GM23338 (cell line): ENCODE measurements at regions not wholly inside any gene's neighbourhood (a gene's known extent, or its start where the extent isn't known, plus 50 kb on each side); places are given as distances from the start of the nearest gene placed in this dataset.

Source experiments
- ATAC-seq: fragments of 200-7000 bp; cut with Tn5 transposase; 3 replicates; pipeline ENCODE4 v1.9.1; 2020
- DNase-seq: peaks from one replicate; pipeline ENCODE4 v3.0.0-alpha.2; 2015; ENCODE audit warnings: low spot score
- H2AFZ ChIP-seq: fragments of 200-600 bp; sonication (generic); 2 replicates; pipeline ENCODE4 v1.8.0; 2016; ENCODE audit warnings: antibody characterized with exemption, mild to moderate bottlenecking, moderate library complexity
- H3F3A ChIP-seq: fragments of 200-600 bp; sonication (generic); replicated peaks from 2 replicates; pipeline ENCODE4 v1.8.0; 2017; ENCODE audit warnings: antibody characterized with exemption, mixed run types, low read depth
- H3K27ac ChIP-seq: fragments of 200-600 bp; sonication (generic); 2 replicates; pipeline ENCODE4 v1.6.1; 2016; ENCODE audit warnings: low read depth
- H3K27me3 ChIP-seq: fragments of 200-600 bp; sonication (generic); 2 replicates; pipeline ENCODE4 v1.8.0; 2016; ENCODE audit warnings: mild to moderate bottlenecking, mixed run types, moderate library complexity; ENCODE audit not compliant: insufficient read depth
- H3K36me3 ChIP-seq: fragments of 200-600 bp; sonication (generic); 2 replicates; pipeline ENCODE4 v1.8.0; 2016; ENCODE audit warnings: mild to moderate bottlenecking; ENCODE audit not compliant: insufficient read depth
- H3K4me1 ChIP-seq: fragments of 200-600 bp; sonication (generic); 2 replicates; pipeline ENCODE4 v1.8.0; 2016; ENCODE audit warnings: mild to moderate bottlenecking, moderate library complexity; ENCODE audit not compliant: insufficient read depth
- H3K4me2 ChIP-seq: fragments of 200-600 bp; sonication (generic); 2 replicates; pipeline ENCODE4 v1.7.1; 2017; ENCODE audit warnings: mixed run types
- H3K4me3 ChIP-seq: fragments of 200-600 bp; sonication (generic); 2 replicates; pipeline ENCODE4 v1.6.1; 2016; ENCODE audit warnings: mixed run types
- H3K79me2 ChIP-seq: fragments of 200-600 bp; sonication (generic); replicated peaks from 2 replicates; pipeline ENCODE4 v1.8.0; 2017; ENCODE audit warnings: mild to moderate bottlenecking; ENCODE audit not compliant: insufficient read depth
- H3K9me2 ChIP-seq: fragments of 200-600 bp; sonication (generic); 2 replicates; pipeline ENCODE4 v1.8.0; 2017; ENCODE audit not compliant: insufficient read depth
- H4K20me1 ChIP-seq: fragments of 200-600 bp; sonication (generic); replicated peaks from 2 replicates; pipeline ENCODE4 v1.8.0; 2017; ENCODE audit warnings: mild to moderate bottlenecking; ENCODE audit not compliant: insufficient read depth
- H3K27ac Mint-ChIP-seq: 2 replicates; pipeline ENCODE4 v1.8.0; 2020; ENCODE audit warnings: inconsistent platforms, mild to moderate bottlenecking, moderate library complexity, mixed read lengths
- H3K27me3 Mint-ChIP-seq: 3 replicates; pipeline ENCODE4 v1.8.0; 2022; ENCODE audit warnings: low read depth, mild to moderate bottlenecking, moderate library complexity, mixed read lengths, inconsistent platforms; ENCODE audit not compliant: insufficient read depth, poor library complexity
- H3K36me3 Mint-ChIP-seq: 3 replicates; pipeline ENCODE4 v1.8.0; 2021; ENCODE audit warnings: low read depth, mild to moderate bottlenecking, inconsistent platforms, moderate library complexity, mixed read lengths
- H3K4me1 Mint-ChIP-seq: 3 replicates; pipeline ENCODE4 v1.8.0; 2020; ENCODE audit warnings: mild to moderate bottlenecking, inconsistent platforms, mixed read lengths
- H3K4me3 Mint-ChIP-seq: 3 replicates; pipeline ENCODE4 v1.8.0; 2021; ENCODE audit warnings: moderate library complexity, mild to moderate bottlenecking, inconsistent platforms, mixed read lengths
- H3K9me3 Mint-ChIP-seq: 3 replicates; pipeline ENCODE4 v1.8.0; 2020; ENCODE audit warnings: moderate library complexity, mild to moderate bottlenecking, inconsistent platforms, mixed read lengths
- EZH2phosphoT487 ChIP-seq: fragments of 200-600 bp; sonication (generic); IDR thresholded peaks from one replicate; pipeline ENCODE4 v1.8.1; 2018; ENCODE audit warnings: antibody characterized with exemption; ENCODE audit not compliant: unreplicated experiment
- JUNB ChIP-seq: IDR thresholded peaks from one replicate; pipeline ENCODE4 v1.6.1; 2016; ENCODE audit warnings: antibody characterized with exemption; ENCODE audit not compliant: unreplicated experiment
- ZNF331 ChIP-seq: fragments of 250-450 bp; sonication (Bioruptor Pico); IDR thresholded peaks from 2 replicates; pipeline ENCODE4 v1.5.0; 2020; ENCODE audit warnings: low read depth, mild to moderate bottlenecking, moderate library complexity
- TF ChIP-seq, protein P1 (sequence below): IDR thresholded peaks from one replicate; pipeline ENCODE4 v1.6.1; 2018; ENCODE audit warnings: antibody characterized with exemption; ENCODE audit not compliant: unreplicated experiment
- TF ChIP-seq, protein P2 (sequence below): fragments of 250-450 bp; sonication (Bioruptor Pico); IDR thresholded peaks from 2 replicates; pipeline ENCODE4 v1.5.0; 2020; ENCODE audit warnings: mild to moderate bottlenecking, moderate library complexity

DNA sequence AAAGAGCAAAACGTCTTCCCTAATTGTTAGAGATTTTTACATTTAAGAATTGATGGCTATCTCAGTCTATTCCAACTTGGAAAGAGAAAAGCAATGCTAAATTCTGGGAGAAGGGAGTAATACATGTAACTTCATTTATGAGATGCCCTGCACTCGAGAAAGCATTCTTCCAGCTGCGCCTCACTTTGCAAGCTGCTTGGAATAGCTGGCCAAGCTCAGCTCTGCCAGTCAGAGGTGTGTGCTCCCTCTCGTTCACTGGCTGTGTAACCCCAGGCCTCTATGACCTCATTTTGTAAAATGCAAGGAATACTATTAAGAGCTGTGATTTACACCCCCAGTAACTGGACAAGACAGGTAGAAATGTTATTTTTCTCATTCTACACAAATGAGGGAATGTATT is 79.1 kb downstream of the OTX2 start:
- Histone ChIP-seq H3K27me3 (peaks cover 40% of the 10 kb centered on the region), H3K4me3 (peak overlapping the region; percentile 27), H3K27ac (no peak overlapping the region), H3K4me1 (peaks cover 44% of the 10 kb centered on the region), H3F3A (no peaks in the 10 kb centered on the region), H3K36me3 (no peaks in the 10 kb centered on the region), H3K79me2 (no peaks in the 10 kb centered on the region), H3K4me2 (peak overlapping the region; percentile 69), H2AFZ (no peak overlapping the region), H4K20me1 (no peaks in the 10 kb centered on the region), H3K9me2 (no peaks in the 10 kb centered on the region)
- ATAC-seq = peak; percentile 27
- H3K36me3 Mint-ChIP-seq = no peaks in the 10 kb centered on the region
- peak overlapping the region; percentile 31; the same call in 1 of the 3 replicates for H3K4me3 Mint-ChIP-seq
- DNase-seq = no peak
- H3K27ac Mint-ChIP-seq = no peak overlapping the region
- no peaks in the 10 kb centered on the region for H3K9me3 Mint-ChIP-seq
- H3K4me1 Mint-ChIP-seq = peaks cover 52% of the 10 kb centered on the region
- TF ChIP-seq, protein P1, sequence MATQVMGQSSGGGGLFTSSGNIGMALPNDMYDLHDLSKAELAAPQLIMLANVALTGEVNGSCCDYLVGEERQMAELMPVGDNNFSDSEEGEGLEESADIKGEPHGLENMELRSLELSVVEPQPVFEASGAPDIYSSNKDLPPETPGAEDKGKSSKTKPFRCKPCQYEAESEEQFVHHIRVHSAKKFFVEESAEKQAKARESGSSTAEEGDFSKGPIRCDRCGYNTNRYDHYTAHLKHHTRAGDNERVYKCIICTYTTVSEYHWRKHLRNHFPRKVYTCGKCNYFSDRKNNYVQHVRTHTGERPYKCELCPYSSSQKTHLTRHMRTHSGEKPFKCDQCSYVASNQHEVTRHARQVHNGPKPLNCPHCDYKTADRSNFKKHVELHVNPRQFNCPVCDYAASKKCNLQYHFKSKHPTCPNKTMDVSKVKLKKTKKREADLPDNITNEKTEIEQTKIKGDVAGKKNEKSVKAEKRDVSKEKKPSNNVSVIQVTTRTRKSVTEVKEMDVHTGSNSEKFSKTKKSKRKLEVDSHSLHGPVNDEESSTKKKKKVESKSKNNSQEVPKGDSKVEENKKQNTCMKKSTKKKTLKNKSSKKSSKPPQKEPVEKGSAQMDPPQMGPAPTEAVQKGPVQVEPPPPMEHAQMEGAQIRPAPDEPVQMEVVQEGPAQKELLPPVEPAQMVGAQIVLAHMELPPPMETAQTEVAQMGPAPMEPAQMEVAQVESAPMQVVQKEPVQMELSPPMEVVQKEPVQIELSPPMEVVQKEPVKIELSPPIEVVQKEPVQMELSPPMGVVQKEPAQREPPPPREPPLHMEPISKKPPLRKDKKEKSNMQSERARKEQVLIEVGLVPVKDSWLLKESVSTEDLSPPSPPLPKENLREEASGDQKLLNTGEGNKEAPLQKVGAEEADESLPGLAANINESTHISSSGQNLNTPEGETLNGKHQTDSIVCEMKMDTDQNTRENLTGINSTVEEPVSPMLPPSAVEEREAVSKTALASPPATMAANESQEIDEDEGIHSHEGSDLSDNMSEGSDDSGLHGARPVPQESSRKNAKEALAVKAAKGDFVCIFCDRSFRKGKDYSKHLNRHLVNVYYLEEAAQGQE = no peak
- TF ChIP-seq ZNF331 (CRISPR knock-in tag) = no peak
- TF ChIP-seq JUNB = no peak
- no peak for TF ChIP-seq EZH2phosphoT487
- TF ChIP-seq, protein P2, sequence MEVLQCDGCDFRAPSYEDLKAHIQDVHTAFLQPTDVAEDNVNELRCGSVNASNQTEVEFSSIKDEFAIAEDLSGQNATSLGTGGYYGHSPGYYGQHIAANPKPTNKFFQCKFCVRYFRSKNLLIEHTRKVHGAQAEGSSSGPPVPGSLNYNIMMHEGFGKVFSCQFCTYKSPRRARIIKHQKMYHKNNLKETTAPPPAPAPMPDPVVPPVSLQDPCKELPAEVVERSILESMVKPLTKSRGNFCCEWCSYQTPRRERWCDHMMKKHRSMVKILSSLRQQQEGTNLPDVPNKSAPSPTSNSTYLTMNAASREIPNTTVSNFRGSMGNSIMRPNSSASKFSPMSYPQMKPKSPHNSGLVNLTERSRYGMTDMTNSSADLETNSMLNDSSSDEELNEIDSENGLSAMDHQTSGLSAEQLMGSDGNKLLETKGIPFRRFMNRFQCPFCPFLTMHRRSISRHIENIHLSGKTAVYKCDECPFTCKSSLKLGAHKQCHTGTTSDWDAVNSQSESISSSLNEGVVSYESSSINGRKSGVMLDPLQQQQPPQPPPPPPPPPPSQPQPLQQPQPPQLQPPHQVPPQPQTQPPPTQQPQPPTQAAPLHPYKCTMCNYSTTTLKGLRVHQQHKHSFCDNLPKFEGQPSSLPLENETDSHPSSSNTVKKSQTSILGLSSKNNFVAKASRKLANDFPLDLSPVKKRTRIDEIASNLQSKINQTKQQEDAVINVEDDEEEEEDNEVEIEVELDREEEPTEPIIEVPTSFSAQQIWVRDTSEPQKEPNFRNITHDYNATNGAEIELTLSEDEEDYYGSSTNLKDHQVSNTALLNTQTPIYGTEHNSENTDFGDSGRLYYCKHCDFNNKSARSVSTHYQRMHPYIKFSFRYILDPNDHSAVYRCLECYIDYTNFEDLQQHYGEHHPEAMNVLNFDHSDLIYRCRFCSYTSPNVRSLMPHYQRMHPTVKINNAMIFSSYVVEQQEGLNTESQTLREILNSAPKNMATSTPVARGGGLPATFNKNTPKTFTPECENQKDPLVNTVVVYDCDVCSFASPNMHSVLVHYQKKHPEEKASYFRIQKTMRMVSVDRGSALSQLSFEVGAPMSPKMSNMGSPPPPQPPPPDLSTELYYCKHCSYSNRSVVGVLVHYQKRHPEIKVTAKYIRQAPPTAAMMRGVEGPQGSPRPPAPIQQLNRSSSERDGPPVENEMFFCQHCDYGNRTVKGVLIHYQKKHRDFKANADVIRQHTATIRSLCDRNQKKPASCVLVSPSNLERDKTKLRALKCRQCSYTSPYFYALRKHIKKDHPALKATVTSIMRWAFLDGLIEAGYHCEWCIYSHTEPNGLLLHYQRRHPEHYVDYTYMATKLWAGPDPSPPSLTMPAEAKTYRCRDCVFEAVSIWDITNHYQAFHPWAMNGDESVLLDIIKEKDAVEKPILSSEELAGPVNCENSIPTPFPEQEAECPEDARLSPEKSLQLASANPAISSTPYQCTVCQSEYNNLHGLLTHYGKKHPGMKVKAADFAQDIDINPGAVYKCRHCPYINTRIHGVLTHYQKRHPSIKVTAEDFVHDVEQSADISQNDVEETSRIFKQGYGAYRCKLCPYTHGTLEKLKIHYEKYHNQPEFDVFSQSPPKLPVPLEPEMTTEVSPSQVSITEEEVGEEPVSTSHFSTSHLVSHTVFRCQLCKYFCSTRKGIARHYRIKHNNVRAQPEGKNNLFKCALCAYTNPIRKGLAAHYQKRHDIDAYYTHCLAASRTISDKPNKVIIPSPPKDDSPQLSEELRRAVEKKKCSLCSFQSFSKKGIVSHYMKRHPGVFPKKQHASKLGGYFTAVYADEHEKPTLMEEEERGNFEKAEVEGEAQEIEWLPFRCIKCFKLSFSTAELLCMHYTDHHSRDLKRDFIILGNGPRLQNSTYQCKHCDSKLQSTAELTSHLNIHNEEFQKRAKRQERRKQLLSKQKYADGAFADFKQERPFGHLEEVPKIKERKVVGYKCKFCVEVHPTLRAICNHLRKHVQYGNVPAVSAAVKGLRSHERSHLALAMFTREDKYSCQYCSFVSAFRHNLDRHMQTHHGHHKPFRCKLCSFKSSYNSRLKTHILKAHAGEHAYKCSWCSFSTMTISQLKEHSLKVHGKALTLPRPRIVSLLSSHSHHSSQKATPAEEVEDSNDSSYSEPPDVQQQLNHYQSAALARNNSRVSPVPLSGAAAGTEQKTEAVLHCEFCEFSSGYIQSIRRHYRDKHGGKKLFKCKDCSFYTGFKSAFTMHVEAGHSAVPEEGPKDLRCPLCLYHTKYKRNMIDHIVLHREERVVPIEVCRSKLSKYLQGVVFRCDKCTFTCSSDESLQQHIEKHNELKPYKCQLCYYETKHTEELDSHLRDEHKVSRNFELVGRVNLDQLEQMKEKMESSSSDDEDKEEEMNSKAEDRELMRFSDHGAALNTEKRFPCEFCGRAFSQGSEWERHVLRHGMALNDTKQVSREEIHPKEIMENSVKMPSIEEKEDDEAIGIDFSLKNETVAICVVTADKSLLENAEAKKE (CRISPR knock-in tag) = no peak
- peaks cover 32% of the 10 kb centered on the region for H3K27me3 Mint-ChIP-seq
